NOMO-1 treated with DMSO at 0.1 percent for 48 hours (cell line): ENCODE measurements at regions not wholly inside any gene's neighbourhood (a gene's known extent, or its start where the extent isn't known, plus 50 kb on each side); places are given as distances from the start of the nearest gene placed in this dataset.
"Not testable (repeated sequence)": the region's sequence is repeated elsewhere in the genome, so short reads cannot be mapped to it uniquely, and the experiment has no call there.

Experiments used
- DNase-seq: peaks from one replicate; lab custom pipeline; 2025; ENCODE audit not compliant: unreplicated experiment; lab: John Stamatoyannopoulos, UW

GRCh38 chr10:37576154-37576553 is 281.3 kb downstream of the ZNF248 start:
- DNase-seq: no peak

GRCh38 chr10:37572206-37572605 is 285.2 kb downstream of the ZNF248 start:
- no peak for DNase-seq

GRCh38 chr10:37566332-37566731 is 291.1 kb downstream of the ZNF248 start:
- DNase-seq: no peak

- DNase-seq: no peak
These were observed 293.7 kb downstream of the ZNF248 start for GRCh38 chr10:37563715-37564108.

GRCh38 chr10:37563107-37563714 is 294.2 kb downstream of the ZNF248 start:
- DNase-seq: no peak

GRCh38 chr10:37552881-37553280 is 304.5 kb downstream of the ZNF248 start:
- DNase-seq: no peak

GRCh38 chr10:37549054-37549453 is 308.4 kb downstream of the ZNF248 start:
- DNase-seq: no peak

GRCh38 chr10:37535459-37536246 is 321.8 kb downstream of the ZNF248 start:
- DNase-seq: no peak

- no peak for DNase-seq
These were observed 323.2 kb downstream of the ZNF248 start for GRCh38 chr10:37534166-37534565.

- DNase-seq: not testable (repeated sequence)
These were observed 332.0 kb downstream of the ZNF248 start for GRCh38 chr10:37525410-37525809.

GRCh38 chr10:37520488-37520887 is 336.9 kb downstream of the ZNF248 start:
- no peak for DNase-seq

- DNase-seq: not testable (repeated sequence)
These were observed 346.9 kb downstream of the ZNF248 start for GRCh38 chr10:37510520-37510919.

GRCh38 chr10:37496061-37496460 is 361.3 kb downstream of the ZNF248 start:
- no peak for DNase-seq

- DNase-seq: no peak
These were observed 362.0 kb downstream of the ZNF248 start for GRCh38 chr10:37495415-37495814.

- DNase-seq: not testable (repeated sequence)
These were observed 364.1 kb downstream of the ZNF248 start for GRCh38 chr10:37493185-37493796.

- no peak for DNase-seq
These were observed 364.9 kb downstream of the ANKRD30A start for GRCh38 chr10:37490266-37490665.

- DNase-seq: no peak
These were observed 364.2 kb downstream of the ANKRD30A start for GRCh38 chr10:37489658-37490003.

GRCh38 chr10:37488792-37489657 is 363.6 kb downstream of the ANKRD30A start:
- no peak for DNase-seq

GRCh38 chr10:37480596-37480995 is 355.2 kb downstream of the ANKRD30A start:
- DNase-seq: not testable (repeated sequence)

GRCh38 chr10:37479469-37479868 is 354.1 kb downstream of the ANKRD30A start:
- no peak for DNase-seq

- no peak for DNase-seq
These were observed 353.0 kb downstream of the ANKRD30A start for GRCh38 chr10:37478381-37478780.
